SK-N-SH treated with all-trans-retinoic acid at 6 μM for 48 hours (cell line): ENCODE measurements at regions not wholly inside any gene's neighbourhood (a gene's known extent, or its start where the extent isn't known, plus 50 kb on each side); places are given as distances from the start of the nearest gene placed in this dataset.

Experiments used
- ATAC-seq: fragments of 200-7000 bp; cut with Tn5 transposase; 3 replicates; pipeline ENCODE4 v1.9.1; 2020; ENCODE audit warnings: mild to moderate bottlenecking, moderate library complexity
- ARNTL ChIP-seq: fragments of 450-650 bp; formaldehyde crosslinking; IDR thresholded peaks from 2 replicates; pipeline ENCODE4 v1.5.0; 2020; ENCODE audit warnings: low read depth, mild to moderate bottlenecking, moderate library complexity, borderline replicate concordance
- CREB5 ChIP-seq: fragments of 250-450 bp; sonication (Bioruptor Pico); IDR thresholded peaks from 2 replicates; pipeline ENCODE4 v1.5.1; 2020; ENCODE audit warnings: low read depth, mild to moderate bottlenecking, moderate library complexity
- CSDC2 ChIP-seq: fragments of 250-450 bp; sonication (Bioruptor Pico); IDR thresholded peaks from 2 replicates; pipeline ENCODE4 v1.5.0; 2020; ENCODE audit warnings: mild to moderate bottlenecking, moderate library complexity
- CSRNP3 ChIP-seq: fragments of 250-450 bp; sonication (Bioruptor Pico); IDR thresholded peaks from 2 replicates; pipeline ENCODE4 v1.5.1; 2021; ENCODE audit warnings: mild to moderate bottlenecking, moderate library complexity
- ESRRG ChIP-seq: fragments of 250-450 bp; sonication (Bioruptor Pico); IDR thresholded peaks from 2 replicates; pipeline ENCODE4 v1.6.1; 2021; ENCODE audit warnings: mild to moderate bottlenecking
- GLIS3 ChIP-seq: fragments of 250-450 bp; sonication (Bioruptor Pico); IDR thresholded peaks from 2 replicates; pipeline ENCODE4 v1.5.0; 2020; ENCODE audit warnings: mild to moderate bottlenecking, moderate library complexity
- ISL1 ChIP-seq: fragments of 250-450 bp; sonication (Bioruptor Pico); IDR thresholded peaks from 2 replicates; pipeline ENCODE4 v2.1.2; 2022; ENCODE audit warnings: mild to moderate bottlenecking, moderate library complexity
- OSR1 ChIP-seq: fragments of 250-450 bp; sonication (Bioruptor Pico); IDR thresholded peaks from 2 replicates; pipeline ENCODE4 v1.8.0; 2022; ENCODE audit warnings: moderate library complexity, mild to moderate bottlenecking, inconsistent platforms
- PATZ1 ChIP-seq: fragments of 250-450 bp; sonication (Bioruptor Pico); IDR thresholded peaks from 2 replicates; pipeline ENCODE4 v1.8.0; 2020; ENCODE audit warnings: mild to moderate bottlenecking, moderate library complexity, borderline replicate concordance
- POU6F1 ChIP-seq: fragments of 250-450 bp; sonication (Bioruptor Pico); IDR thresholded peaks from 2 replicates; pipeline ENCODE4 v1.8.0; 2021; ENCODE audit warnings: low read depth, mild to moderate bottlenecking, moderate library complexity, borderline replicate concordance
- PPARA ChIP-seq: fragments of 250-450 bp; sonication (Bioruptor Pico); IDR thresholded peaks from 2 replicates; pipeline ENCODE4 v1.5.0; 2020; ENCODE audit warnings: mild to moderate bottlenecking, borderline replicate concordance
- RARB ChIP-seq: fragments of 250-450 bp; sonication (Bioruptor Pico); IDR thresholded peaks from 2 replicates; pipeline ENCODE4 v1.8.0; 2021; ENCODE audit warnings: mild to moderate bottlenecking, moderate library complexity
- SNAI2 ChIP-seq: fragments of 250-450 bp; sonication (Bioruptor Pico); IDR thresholded peaks from 2 replicates; pipeline ENCODE4 v1.5.0; 2020; ENCODE audit warnings: mild to moderate bottlenecking, moderate library complexity
- TCF4 ChIP-seq: fragments of 250-450 bp; sonication (Bioruptor Pico); IDR thresholded peaks from 2 replicates; pipeline ENCODE4 v1.8.0; 2021; ENCODE audit warnings: mild to moderate bottlenecking, moderate library complexity, borderline replicate concordance
- TOX ChIP-seq: fragments of 250-450 bp; sonication (Bioruptor Pico); IDR thresholded peaks from 2 replicates; pipeline ENCODE4 v1.8.0; 2021; ENCODE audit warnings: mild to moderate bottlenecking, moderate library complexity, borderline replicate concordance
- ZC3H10 ChIP-seq: fragments of 250-450 bp; sonication (Bioruptor Pico); IDR thresholded peaks from 2 replicates; pipeline ENCODE4 v1.5.1; 2021; ENCODE audit warnings: mild to moderate bottlenecking, moderate library complexity
- ZFP3 ChIP-seq: fragments of 250-450 bp; sonication (Bioruptor Pico); IDR thresholded peaks from 2 replicates; pipeline ENCODE4 v1.5.0; 2020; ENCODE audit warnings: mild to moderate bottlenecking, moderate library complexity
- ZFP30 ChIP-seq: fragments of 450-650 bp; formaldehyde crosslinking; IDR thresholded peaks from 2 replicates; pipeline ENCODE4 v1.5.0; 2022; ENCODE audit warnings: mild to moderate bottlenecking, moderate library complexity
- ZNF565 ChIP-seq: fragments of 450-650 bp; formaldehyde crosslinking; conservative IDR thresholded peaks from 2 replicates; pipeline ENCODE4 v1.5.0; 2020; ENCODE audit warnings: low read depth, mild to moderate bottlenecking, moderate library complexity
- ZNF70 ChIP-seq: fragments of 450-650 bp; formaldehyde crosslinking; IDR thresholded peaks from 2 replicates; pipeline ENCODE4 v1.5.0; 2020; ENCODE audit warnings: mild to moderate bottlenecking, moderate library complexity
- ZNF8 ChIP-seq: fragments of 450-650 bp; formaldehyde crosslinking; IDR thresholded peaks from 2 replicates; pipeline ENCODE4 v1.5.0; 2020; ENCODE audit warnings: mild to moderate bottlenecking, moderate library complexity

- TF ChIP-seq OSR1 (CRISPR knock-in tag): no peak
- no peak for TF ChIP-seq ZFP30 (CRISPR knock-in tag)
- TF ChIP-seq RARB (CRISPR knock-in tag): no peak
- no peak for TF ChIP-seq ZNF565 (CRISPR knock-in tag)
- TF ChIP-seq ZNF70 (CRISPR knock-in tag): no peak
- no peak for TF ChIP-seq ZNF8
- TF ChIP-seq GLIS3 (CRISPR knock-in tag): no peak
- TF ChIP-seq POU6F1 (CRISPR knock-in tag): no peak
- no peak for TF ChIP-seq PPARA (CRISPR knock-in tag)
- TF ChIP-seq ARNTL: no peak
- TF ChIP-seq ISL1 (CRISPR knock-in tag): no peak
- no peak for TF ChIP-seq CREB5 (CRISPR knock-in tag)
- TF ChIP-seq ESRRG (CRISPR knock-in tag): no peak
- TF ChIP-seq CSRNP3: no peak
- TF ChIP-seq ZFP3 (CRISPR knock-in tag): no peak
- no peak for TF ChIP-seq TOX (CRISPR knock-in tag)
- no peak for TF ChIP-seq TCF4 (CRISPR knock-in tag)
- no peak for TF ChIP-seq ZC3H10 (CRISPR knock-in tag)
- ATAC-seq: no peak
Observed at GRCh38 chrX:68912113-68912512, 83.3 kb downstream of the EFNB1 start.

GRCh38 chrX:68910731-68911428 lies 82.1 kb downstream of the EFNB1 start:
- TF ChIP-seq ZFP3 (CRISPR knock-in tag): no peak
- TF ChIP-seq ZC3H10 (CRISPR knock-in tag): no peak
- TF ChIP-seq RARB (CRISPR knock-in tag): no peak
- no peak for TF ChIP-seq CSDC2 (CRISPR knock-in tag)
- no peak for TF ChIP-seq ARNTL
- no peak for TF ChIP-seq PATZ1
- no peak for TF ChIP-seq ESRRG (CRISPR knock-in tag)
- TF ChIP-seq GLIS3 (CRISPR knock-in tag): no peak
- TF ChIP-seq ISL1 (CRISPR knock-in tag): no peak
- no peak for TF ChIP-seq ZNF565 (CRISPR knock-in tag)
- no peak for TF ChIP-seq CREB5 (CRISPR knock-in tag)
- TF ChIP-seq TCF4 (CRISPR knock-in tag): no peak
- no peak for TF ChIP-seq ZNF8
- no peak for TF ChIP-seq ZFP30 (CRISPR knock-in tag)
- no peak for TF ChIP-seq PPARA (CRISPR knock-in tag)
- no peak for TF ChIP-seq OSR1 (CRISPR knock-in tag)
- TF ChIP-seq TOX (CRISPR knock-in tag): no peak
- TF ChIP-seq SNAI2 (CRISPR knock-in tag): no peak
- ATAC-seq: no peak

- TF ChIP-seq ZFP30 (CRISPR knock-in tag) (no peak), SNAI2 (CRISPR knock-in tag) (no peak), ESRRG (CRISPR knock-in tag) (no peak), CSRNP3 (no peak), ZNF70 (CRISPR knock-in tag) (no peak), ZNF8 (no peak), TCF4 (CRISPR knock-in tag) (no peak), ARNTL (no peak), PPARA (CRISPR knock-in tag) (no peak), POU6F1 (CRISPR knock-in tag) (no peak), ZC3H10 (CRISPR knock-in tag) (no peak)
- no peak for ATAC-seq
Observed at GRCh38 chrX:68909945-68910344, 81.1 kb downstream of the EFNB1 start.
